NCI-H146 treated with DMSO at 0.1 percent for 48 hours (cell line): ENCODE measurements at regions not wholly inside any gene's neighbourhood (a gene's known extent, or its start where the extent isn't known, plus 50 kb on each side); places are given as distances from the start of the nearest gene placed in this dataset.
"Not testable (repeated sequence)": the region's sequence is repeated elsewhere in the genome, so short reads cannot be mapped to it uniquely, and the experiment has no call there.

ENCODE experiments used
- DNase-seq: peaks from one replicate; lab custom pipeline; 2025; ENCODE audit not compliant: unreplicated experiment; lab: John Stamatoyannopoulos, UW

DNA sequence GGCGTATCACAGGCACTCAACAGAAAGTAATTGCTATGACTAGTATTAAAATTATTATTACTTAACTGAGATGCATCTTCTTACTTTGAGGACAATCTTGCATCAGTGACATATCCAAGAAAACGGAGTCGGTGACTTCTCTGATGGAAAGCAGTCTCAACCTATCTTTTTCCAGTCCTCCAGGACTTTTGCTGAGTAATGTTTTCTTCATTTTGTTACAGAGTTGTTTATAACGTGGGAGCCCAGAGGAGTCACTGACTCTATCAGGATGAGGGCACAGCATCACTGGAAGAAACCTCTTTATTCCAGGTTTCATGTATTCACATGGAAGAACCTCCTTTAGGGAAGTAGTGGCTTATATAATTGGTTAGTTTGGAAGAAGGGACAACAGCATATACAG is 51.5 kb upstream of the MELK start:
- no peak for DNase-seq

DNA sequence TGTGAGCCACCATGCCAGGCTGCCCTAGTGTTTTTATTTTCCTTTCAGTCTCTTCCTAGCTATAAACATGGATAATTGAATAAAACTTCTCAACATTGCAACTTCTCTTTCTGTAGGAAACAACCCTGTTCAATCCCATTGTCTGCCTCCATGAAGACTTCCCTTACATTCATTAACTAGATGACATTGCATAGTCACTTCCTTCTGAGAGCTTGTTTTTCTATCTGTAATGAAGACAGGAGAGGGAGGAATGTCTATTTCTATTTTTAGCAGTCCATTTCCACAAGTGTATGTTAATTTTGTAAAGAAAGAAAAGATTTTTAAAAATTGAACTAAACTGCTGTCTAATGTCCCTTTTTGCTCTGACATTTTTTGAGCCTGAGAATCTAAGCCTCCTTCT is 55.6 kb upstream of the MELK start:
- no peak for DNase-seq

DNA sequence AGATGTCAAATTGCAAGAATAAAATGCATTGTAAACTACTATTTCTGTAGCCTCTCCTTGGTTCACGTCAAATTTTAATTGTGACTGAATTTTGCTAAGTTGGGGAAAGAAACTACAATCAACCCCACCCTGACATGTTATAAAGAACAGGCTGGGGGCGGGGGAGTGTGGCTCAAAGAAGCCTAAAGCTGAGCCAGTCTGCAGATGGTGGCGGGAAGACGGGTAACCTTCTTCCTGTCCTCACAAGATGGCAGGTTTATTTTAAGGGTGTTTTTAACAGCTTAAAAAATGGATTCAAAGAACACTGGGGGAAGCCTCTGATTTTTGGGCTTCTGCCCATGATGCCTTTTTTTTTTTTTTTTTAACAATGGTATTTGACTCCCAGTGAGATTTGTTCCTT is 68.5 kb upstream of the MELK start:
- DNase-seq = no peak

DNA sequence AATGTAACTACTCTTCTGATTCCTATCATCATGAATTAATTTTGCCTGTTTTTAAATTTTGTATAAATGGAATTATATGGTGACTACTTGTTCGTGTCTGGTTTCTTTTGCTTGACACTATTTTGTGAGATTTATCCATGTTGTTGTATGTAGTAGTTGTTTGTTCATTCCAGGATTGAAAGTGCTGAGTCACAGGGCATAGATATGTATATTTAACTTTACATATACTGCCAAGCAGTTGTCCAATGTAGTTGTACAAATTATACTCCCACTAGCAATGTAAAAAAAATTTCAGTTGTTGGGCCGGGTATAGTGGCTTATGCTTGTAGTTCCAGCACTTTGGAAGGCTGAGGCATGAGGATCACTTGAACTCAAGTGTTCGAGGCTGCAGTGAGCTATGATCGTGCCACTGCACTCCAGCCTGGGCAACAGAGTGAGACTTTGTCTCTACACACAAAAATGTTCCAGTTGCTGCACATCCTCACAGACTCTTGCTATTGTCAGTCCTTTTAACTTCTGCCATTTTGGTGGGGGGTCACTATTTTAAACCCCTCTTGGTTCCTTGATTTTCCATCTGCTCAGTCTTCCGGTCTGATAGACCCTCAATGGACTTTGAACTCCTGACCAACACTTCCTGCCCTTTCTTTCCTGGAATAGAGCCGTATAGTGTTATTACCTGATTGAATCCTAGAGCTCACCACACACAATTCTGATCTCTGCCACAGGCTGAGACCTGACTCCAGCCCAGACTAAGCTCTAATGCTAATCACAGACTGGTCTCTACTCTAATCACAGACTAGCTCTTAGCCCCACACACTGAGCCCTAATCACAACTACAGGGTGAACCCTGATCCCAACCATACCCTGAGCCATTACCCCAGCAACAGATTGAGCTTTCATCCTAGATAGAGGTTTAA is 69.3 kb upstream of the MELK start:
- DNase-seq = no peak

DNA sequence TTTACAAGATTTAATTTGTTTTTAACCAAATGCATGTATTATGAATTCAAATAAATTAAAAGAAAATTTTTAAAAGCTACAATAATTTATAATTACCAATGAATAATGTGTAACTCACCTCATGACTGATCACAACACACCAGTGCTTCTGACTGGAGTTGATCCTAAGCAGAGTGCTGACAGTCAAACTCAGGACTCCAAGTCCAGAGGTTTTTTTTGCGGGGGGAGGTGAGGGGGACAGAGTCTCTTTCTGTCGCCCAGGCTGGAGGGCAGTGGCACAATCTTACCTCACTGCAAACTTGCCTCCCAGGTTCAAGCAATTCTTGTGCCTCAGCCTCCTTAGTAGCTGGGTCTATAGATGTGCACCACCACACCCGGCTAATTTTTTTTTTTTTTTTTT is 71.0 kb upstream of the MELK start:
- no peak for DNase-seq

DNA sequence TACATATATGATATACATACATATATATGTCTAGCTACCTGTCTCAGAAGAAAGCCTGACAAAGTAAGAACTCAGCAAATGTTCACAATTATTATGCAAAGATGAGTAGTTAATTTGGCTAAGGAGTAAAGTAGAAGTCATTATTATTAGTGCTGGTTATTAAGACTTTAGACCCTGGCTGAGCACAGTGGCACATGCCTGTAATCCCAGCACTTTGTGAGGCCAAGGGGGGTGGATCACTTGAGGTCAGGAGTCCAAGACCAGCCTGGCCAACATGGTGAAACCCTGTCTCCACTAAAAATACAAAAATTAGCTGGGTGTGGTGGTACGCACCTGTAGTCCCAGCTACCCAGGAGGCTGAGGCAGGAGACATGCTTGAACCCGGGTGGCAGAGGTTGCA is 71.8 kb upstream of the MELK start:
- DNase-seq = not testable (repeated sequence)

DNA sequence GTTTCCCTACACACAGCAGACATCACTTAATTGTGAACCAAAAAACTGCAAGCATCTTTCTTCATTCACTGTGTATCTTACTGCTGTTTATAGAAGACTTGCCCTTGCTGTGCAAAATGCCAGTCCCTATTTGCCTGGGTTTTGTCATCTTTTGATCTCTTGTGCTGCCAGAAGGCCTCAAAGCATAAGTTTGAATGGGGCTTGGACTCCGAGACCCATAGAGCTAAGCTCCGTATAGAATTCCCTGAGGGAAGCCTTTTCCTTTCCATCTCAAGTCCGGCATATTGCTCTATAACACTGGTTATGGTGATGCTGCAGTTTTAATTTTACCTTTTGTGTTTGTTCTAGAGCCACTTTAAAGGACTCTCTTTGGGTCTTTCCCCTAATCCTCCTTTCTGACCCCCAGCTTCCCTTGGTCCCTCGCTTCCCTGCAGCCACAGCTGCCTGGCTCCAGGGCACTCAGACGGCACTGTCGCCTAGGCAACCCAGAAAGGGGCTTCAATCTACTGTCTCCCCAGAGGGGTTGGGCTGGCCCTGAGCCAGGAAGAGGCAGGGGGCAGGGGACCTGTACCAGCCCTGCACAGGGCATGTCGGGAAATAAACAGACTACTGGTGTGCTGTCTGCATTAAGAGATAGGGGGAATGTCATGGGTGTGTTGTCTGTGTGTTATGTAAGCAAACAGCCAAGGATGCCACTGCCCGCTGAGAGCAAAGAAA is 73.4 kb upstream of the MELK start:
- DNase-seq = peak; percentile 92

DNA sequence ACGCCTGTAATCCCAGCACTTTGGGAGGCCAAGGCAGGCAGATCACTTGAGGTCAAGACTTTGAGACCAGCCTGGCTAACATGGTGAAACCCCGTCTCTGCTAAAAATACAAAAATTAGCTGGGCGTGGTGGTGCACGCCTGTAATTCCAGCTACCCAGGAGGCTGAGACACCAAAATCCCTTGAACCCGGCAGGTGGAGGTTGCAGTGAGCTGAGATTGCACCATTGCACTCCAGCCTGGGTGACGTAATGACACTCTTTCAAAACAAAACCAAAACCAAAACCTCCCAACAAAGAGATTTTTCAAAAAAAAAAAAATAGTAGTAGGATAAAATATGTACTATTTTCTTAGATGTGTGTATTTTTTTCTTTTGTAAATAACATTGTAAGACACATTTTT is 79.1 kb upstream of the MELK start:
- not testable (repeated sequence) for DNase-seq

DNA sequence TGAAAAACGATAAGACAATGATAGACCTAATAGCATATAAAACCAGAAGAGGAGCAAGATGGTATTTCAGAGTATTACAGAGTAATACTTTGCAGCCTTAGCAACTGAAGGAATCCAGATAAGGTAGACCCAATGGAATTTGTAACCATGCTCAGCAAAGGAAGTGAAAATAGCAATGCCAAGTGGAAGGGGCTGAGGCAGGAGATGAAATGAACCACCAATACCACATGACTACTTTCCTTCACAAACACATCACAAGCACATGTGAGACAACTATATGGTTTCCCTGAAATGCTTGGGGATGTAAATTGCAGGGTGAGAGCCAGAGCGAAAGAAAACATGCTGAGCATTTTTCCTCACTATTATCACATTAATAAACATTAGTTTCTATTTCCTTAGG is 79.8 kb upstream of the MELK start:
- DNase-seq = no peak

DNA sequence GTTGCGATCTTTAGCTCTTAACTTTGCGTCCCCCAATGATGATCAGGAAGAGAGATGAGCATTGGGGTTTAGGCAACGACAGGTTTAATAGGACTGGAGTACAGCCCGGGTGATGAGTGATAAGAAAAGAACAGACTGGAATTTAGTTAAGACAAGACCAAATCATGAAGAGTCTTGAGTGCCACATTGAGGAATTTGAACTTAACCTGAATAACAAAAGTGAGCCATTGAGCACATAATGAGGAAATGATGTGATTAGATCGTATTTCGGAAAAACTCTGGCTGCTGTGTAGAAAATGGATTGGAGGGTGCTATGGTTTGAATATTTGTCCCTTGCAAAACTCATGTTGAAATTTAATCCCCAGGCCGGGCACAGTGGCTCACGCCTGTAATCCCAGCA is 83.2 kb upstream of the MELK start:
- no peak for DNase-seq

DNA sequence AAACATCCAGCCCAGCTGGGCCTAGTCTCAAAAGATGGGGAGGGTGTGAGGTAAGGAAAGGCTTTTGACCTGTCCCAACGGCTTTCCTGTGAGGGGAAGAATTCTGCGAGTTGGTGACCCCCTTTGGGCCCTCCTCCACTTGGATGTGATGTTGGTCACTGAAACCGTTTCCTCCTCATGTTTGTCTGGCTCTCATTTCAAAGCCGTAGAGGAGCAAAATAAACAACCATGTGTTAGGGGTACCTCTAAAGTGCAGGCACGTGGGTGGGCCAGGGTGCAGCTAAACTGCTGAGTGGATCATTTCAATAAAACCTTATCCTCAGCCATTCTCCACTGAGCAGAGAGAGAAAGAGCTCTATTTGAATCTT is 84.3 kb upstream of the MELK start:
- DNase-seq = no peak

DNA sequence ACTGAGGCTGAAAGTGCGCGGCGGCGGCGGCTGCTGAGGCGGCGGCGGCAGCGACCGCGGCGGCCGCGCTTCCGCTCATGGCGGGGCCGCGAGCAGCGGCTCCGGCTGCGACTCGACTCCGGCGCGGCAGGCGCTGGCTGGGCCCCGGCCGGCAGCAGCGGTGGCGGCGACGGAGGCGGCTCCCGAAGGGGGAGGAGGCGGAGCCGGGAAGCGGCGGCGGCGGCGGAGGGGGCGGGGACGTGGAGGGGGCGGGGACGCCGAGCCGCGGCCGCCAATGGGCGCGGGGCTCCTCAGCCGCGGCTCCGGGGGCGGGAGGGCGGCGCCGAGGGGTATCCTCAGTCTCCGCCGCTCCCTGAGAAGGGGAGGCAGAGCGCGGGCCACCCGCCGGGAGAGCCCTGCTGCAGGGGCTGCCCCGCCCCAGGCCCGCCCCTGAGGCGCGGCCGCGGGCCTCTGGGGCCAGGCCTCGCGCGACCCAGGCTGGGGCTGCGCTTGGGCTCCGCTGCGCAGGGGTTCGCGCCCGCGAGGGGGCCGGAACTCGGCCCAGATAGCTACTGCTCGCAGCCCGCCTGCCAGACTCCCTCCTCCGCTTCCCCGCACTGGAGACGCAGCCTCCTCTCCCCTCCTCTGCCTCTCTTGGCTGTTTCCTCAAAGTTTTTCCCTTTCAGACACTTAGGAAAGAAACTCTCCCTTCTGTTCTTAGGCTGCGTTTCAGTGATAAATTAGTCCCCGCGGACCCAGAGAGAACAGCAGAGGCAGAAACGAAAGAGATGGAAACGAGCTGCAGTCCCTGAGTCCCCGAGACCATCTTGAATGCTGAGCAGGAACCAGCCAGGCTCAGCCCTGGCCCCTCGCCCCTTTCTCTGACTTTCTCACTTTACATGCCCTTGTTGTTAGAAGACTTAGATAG is 85.0 kb upstream of the MELK start:
- DNase-seq = peak; percentile 87

DNA sequence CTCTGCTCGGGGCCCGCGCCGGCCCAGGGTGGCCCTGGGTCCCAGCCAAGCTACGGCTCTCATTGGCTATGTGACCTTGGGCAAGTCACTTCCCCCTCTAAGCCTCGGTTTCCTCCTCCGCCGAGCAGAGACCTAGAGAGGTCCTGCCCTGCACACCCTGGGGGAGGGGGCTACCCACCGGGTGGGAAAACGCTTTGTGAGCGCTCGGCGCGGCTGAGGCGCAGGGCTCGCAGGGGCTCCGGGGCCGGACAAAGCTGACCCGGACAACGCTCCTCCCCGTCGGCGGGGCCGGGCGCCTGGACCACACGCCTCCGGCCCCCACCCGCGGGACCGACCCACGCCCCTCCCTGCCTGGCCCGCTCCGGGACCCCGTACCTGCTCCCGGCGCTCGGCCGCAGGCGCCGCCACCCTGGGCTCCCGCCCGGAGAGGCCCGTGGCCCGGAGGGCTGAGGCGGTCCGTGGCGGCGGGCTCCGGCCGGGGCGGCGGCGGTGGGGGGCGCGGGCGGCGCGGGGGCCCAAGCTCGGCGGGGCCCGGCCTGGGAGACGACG is 85.7 kb upstream of the MELK start:
- DNase-seq = peak; percentile 19

DNA sequence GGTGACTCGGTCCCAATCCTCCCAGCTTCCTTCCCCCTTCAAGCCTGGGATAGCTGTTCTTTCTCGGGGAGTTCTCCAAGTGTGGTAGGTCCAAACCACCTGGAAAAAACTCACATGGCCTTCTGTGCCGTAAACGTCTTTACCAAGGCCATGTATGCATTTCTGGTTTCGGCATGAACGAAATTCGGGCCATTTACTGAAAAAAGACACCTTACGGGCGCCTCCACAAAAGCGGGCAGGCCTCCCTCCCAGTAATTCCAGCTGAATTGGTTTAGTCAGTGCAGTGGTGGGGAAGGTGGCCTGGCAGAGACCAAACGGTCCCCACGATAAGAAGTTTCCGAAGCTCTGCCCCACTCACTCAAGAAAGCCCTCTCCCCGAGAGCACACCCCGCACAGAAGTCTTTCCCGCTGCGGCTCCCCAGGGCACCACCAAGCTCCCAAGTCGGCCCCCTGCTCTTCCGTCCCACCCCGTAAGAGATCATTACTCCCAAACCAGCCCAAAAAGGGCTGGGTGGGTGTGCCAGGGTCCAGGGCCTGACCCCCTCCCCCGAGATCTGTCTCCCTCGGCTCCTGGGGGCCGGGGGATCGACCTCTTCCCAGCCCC is 86.3 kb upstream of the MELK start:
- no peak for DNase-seq

DNA sequence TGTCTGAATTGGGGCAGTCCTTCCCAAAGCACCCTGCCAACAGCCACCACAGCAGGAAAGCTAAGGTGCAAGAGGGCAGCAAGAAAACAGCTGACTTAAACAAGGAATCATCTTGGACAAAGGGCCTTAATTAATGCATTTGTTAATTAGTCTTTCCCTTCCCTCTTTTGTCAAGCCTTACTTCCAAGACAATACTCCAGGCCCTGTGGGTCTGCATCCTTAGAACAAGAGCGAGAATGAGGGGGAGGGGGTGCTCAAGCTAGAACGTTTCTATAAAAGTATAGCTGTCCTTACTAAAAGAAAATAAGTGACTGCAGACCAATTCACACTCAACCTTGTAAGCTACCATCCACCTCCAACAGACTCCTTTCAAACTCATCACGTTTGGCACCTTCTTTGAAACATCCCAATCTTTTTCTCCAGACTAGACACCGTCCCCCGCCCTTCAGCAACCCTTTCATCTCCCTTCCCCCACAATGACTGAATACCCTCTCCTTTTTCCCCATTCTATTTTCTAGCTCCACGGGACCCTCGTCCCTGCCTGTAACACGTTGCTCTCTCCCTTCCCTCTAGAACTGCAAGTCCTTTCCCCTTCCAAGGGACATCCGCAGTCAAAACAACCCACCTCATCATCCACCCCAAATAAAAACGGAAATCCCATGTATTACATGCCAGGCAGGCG is 85.7 kb upstream of the RNF38 start:
- DNase-seq = no peak

DNA sequence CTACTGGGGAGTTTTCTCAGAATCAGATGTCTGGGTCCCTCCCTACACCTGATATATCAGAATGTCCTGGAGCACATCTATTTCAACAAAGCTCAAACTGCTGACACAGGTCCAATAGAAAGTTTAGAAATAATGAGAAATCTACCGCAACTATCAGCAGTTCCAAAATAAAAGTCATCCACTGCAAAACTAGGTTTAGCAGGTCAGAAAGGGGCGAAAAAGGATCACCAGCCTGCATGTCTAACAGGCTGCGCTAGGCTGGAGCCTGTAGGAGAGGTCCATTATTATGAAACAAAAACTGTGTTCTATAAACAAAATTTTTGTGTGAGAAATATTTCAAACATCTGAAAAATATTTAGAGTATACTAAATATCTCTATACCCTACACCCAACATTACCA is 84.1 kb upstream of the RNF38 start:
- DNase-seq = no peak

DNA sequence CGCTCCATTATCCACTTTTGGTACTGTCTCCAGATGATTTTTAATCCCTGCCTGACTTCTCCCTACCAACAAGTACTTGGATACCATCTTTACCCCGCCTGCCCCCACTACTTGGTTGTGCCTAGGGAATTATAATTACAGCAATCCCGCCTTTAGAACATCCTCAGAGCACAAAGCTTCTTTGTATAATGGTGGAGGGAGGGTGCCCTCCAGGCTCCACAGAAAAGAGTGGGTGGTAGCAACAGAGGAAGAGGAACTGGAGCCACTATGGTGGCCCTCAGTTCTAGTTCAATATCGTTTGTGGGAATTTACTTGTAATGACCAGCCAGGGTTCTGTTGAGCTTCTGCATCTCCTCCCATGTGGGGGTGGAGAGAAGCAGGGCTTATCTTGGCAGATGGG is 79.0 kb upstream of the RNF38 start:
- no peak for DNase-seq

DNA sequence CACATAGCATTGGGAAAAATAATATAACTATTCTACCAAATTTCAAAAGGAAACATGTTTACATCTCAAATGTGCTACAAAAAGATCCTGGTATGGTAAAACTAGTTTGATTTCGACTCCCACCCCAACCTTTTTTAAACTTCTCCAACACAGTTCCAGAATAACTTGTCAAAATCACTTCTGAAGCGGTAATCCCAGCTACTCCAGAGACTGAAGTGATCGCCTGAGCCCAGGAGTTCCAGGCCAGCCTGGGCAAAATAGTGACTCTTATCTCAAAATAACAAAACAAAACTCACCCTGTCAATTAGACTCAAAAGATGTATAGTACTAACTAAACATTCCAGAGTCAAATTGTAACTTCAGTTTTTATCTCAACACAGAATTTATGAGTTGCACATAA is 71.3 kb upstream of the RNF38 start:
- no peak for DNase-seq

DNA sequence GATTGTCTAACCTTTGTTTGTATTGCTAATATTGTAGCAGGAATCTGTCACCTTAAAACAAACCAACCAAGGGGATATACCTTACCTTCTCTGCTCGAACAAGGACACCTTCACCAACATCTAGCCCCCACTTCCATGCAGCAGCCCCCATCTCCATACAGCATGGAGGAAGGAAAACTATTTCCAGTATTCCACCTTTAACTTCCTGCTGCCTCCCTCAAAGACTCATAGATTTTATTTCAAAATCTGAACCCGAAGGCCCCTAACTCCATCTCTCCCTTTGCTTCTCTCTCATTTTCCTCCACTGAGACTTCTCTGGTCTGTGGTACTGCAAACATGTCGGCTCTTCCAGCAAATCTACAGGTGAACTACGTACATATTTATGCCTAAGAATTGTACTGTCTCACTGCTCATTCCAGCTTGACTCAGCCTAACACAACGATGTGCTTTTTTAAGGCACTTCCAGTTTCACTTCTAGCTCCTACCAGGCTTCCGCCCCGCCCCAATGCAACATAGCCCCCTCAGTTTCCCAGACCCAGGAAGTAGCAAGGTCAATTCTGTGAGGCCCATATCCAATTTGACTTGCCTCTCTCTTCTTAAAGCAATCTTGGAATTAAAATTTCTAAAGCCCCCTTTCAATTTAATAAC is 70.7 kb upstream of the RNF38 start:
- no peak for DNase-seq

DNA sequence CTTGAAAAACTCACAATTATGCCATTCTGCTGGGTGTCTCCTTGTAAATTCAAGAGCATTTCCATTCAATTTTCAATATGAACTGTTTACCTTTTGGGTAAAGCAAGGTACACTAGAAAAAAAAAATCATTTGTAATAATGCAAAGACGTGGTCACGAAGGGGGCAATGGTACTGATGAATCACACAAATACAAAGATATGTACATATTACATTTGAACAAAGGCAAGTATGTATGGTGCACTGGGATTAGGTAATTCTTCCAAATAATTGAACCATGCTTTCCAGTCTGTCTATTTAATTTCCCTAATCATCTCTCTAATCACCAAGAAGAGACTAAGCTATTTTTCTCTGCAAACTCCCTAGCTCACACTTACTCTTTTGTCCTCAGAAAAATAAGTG is 63.4 kb upstream of the RNF38 start:
- no peak for DNase-seq
